HG02884 (cell line): ENCODE measurements at regions not wholly inside any gene's neighbourhood (a gene's known extent, or its start where the extent isn't known, plus 50 kb on each side); places are given as distances from the start of the nearest gene placed in this dataset.

Experiments
- ATAC-seq: cut with Tn5 transposase; IDR thresholded peaks from one replicate; pipeline ENCODE4 v1.9.1; 2021; ENCODE audit warnings: mild to moderate bottlenecking, moderate library complexity; ENCODE audit not compliant: unreplicated experiment

- no peak for ATAC-seq
Measured at GRCh38 chr1:108016451-108016920, 51.5 kb upstream of the VAV3 start.
